Glutamatergic neuron (in vitro differentiated cells): ENCODE measurements at regions not wholly inside any gene's neighbourhood (a gene's known extent, or its start where the extent isn't known, plus 50 kb on each side); places are given as distances from the start of the nearest gene placed in this dataset.

ENCODE experiments used
- DNase-seq: peaks from one replicate; pipeline ENCODE4 v3.0.0; 2022
- H3K27ac Mint-ChIP-seq: one replicate; pipeline ENCODE4 v1.8.0; 2020; ENCODE audit warnings: mild to moderate bottlenecking, mixed read lengths, inconsistent platforms; ENCODE audit not compliant: unreplicated experiment
- H3K27me3 Mint-ChIP-seq: one replicate; pipeline ENCODE4 v1.8.0; 2020; ENCODE audit warnings: mild to moderate bottlenecking, moderate library complexity, mixed read lengths, inconsistent platforms; ENCODE audit not compliant: unreplicated experiment
- H3K36me3 Mint-ChIP-seq: one replicate; pipeline ENCODE4 v1.8.0; 2020; ENCODE audit warnings: mild to moderate bottlenecking, mixed read lengths, inconsistent platforms; ENCODE audit not compliant: unreplicated experiment
- H3K4me1 Mint-ChIP-seq: one replicate; pipeline ENCODE4 v1.8.0; 2020; ENCODE audit warnings: mild to moderate bottlenecking, low read depth, mixed read lengths, inconsistent platforms; ENCODE audit not compliant: unreplicated experiment
- H3K4me3 Mint-ChIP-seq: one replicate; pipeline ENCODE4 v1.8.0; 2020; ENCODE audit warnings: mild to moderate bottlenecking, mixed read lengths, inconsistent platforms; ENCODE audit not compliant: unreplicated experiment
- H3K9me3 Mint-ChIP-seq: one replicate; pipeline ENCODE4 v1.8.0; 2020; ENCODE audit warnings: mild to moderate bottlenecking, moderate library complexity, mixed read lengths, inconsistent platforms; ENCODE audit not compliant: unreplicated experiment
- CTCF ChIP-seq: fragments of 200-600 bp; sonication (generic); IDR thresholded peaks from one replicate; pipeline ENCODE4 v1.5.0; 2021; ENCODE audit not compliant: partially characterized antibody, unreplicated experiment

GRCh38 chr17:79522414-79522813, 88.4 kb downstream of the RBFOX3 start:
- Mint-ChIP-seq H3K4me3 (no peak overlapping the region), H3K9me3 (no peaks in the 10 kb centered on the region), H3K27me3 (peaks cover 9% of the 10 kb centered on the region), H3K4me1 (peaks cover 31% of the 10 kb centered on the region), H3K27ac (no peak overlapping the region), H3K36me3 (no peaks in the 10 kb centered on the region)
- DNase-seq = no peak
- TF ChIP-seq CTCF = no peak

- no peak for TF ChIP-seq CTCF
- Mint-ChIP-seq H3K27ac (no peak overlapping the region), H3K9me3 (peaks cover 5% of the 10 kb centered on the region), H3K4me1 (peaks cover 42% of the 10 kb centered on the region), H3K4me3 (no peak overlapping the region), H3K27me3 (peaks cover 9% of the 10 kb centered on the region), H3K36me3 (no peaks in the 10 kb centered on the region)
- DNase-seq = no peak
These were observed 89.6 kb downstream of the RBFOX3 start for GRCh38 chr17:79521225-79521624.

GRCh38 chr17:79520167-79521165, 90.4 kb downstream of the RBFOX3 start:
- Mint-ChIP-seq H3K4me3 (no peak overlapping the region), H3K27me3 (peaks cover 11% of the 10 kb centered on the region), H3K27ac (no peak overlapping the region), H3K4me1 (peaks cover 46% of the 10 kb centered on the region), H3K36me3 (no peaks in the 10 kb centered on the region), H3K9me3 (peaks cover 5% of the 10 kb centered on the region)
- peak; percentile 65 for DNase-seq
- no peak for TF ChIP-seq CTCF

GRCh38 chr17:79519601-79520000, 91.2 kb downstream of the RBFOX3 start:
- Mint-ChIP-seq H3K9me3 (peaks cover 5% of the 10 kb centered on the region), H3K36me3 (no peaks in the 10 kb centered on the region), H3K27me3 (peaks cover 11% of the 10 kb centered on the region), H3K27ac (no peak overlapping the region), H3K4me1 (peaks cover 51% of the 10 kb centered on the region), H3K4me3 (no peak overlapping the region)
- no peak for DNase-seq
- TF ChIP-seq CTCF = no peak
